HCT116 (cell line): ENCODE measurements at regions not wholly inside any gene's neighbourhood (a gene's known extent, or its start where the extent isn't known, plus 50 kb on each side); places are given as distances from the start of the nearest gene placed in this dataset.

Experiments used
- ATAC-seq: fragments of 200-7000 bp; cut with Tn5 transposase; 2 replicates; pipeline ENCODE4 v1.9.1; 2020; ENCODE audit warnings: mild to moderate bottlenecking, moderate library complexity
- BruUV-seq: library from RNA; stranded (reverse); fragments of 400-500 nt; replicated peaks from 2 replicates; lab custom pipeline; 2021; lab: Mats Ljungman, UMichigan
- CTCF ChIA-PET: fragments of 300-600 bp; sonication (Branson Sonifier 250); formaldehyde crosslinking; loops from one replicate; lab custom pipeline; 2021; ENCODE audit warnings: antibody characterized with exemption; lab: Charles Lee
- POLR2A ChIA-PET: fragments of 300-600, 350-600 bp; sonication (Branson Sonifier 250); formaldehyde crosslinking; loops from one replicate; lab custom pipeline; 2021; ENCODE audit warnings: antibody characterized with exemption; lab: Charles Lee
- RAD21 ChIA-PET, 2 experiments: fragments of 300-600 bp; sonication (Branson Sonifier 250); formaldehyde crosslinking; loops; one replicate each; lab custom pipeline; 2023; ENCODE audit warnings: low total read pairs in 2 of 2; ENCODE audit not compliant: uncharacterized antibody in 2 of 2, unreplicated experiment in 2 of 2, low non-redundant PET in 1 of 2; lab: Charles Lee
- DNase-seq: peaks from one replicate; pipeline ENCODE4 v3.0.0-alpha.2; 2010; ENCODE audit warnings: low read depth, low spot score
- H2AFZ ChIP-seq: fragments of 200-600 bp; shearing (Covaris generic), sonication (generic); 2 replicates; pipeline ENCODE4 v1.6.1; 2017; ENCODE audit warnings: low read depth, mixed run types, mixed read lengths, antibody characterized with exemption, low read length; ENCODE audit not compliant: poor library complexity, severe bottlenecking
- H3K27ac ChIP-seq: 2 replicates; pipeline ENCODE4 v1.5.1; 2012; ENCODE audit warnings: low read depth, low read length
- H3K27me3 ChIP-seq: fragments of 200-600 bp; sonication (generic); 2 replicates; pipeline ENCODE4 v1.6.1; 2016; ENCODE audit warnings: mixed run types, low read length, mixed read lengths; ENCODE audit not compliant: insufficient read depth
- H3K36me3 ChIP-seq, 2 experiments: fragments of 200-500 bp in 1 of 2; fragments of 200-600 bp in 1 of 2; sonication (Bioruptor generic) in 1 of 2; sonication (generic) in 1 of 2; 2 replicates each; pipeline versions ENCODE4 v1.5.1 to v1.6.1; 2014 to 2016; ENCODE audit warnings: low read length in 2 of 2, inconsistent platforms in 1 of 2, mixed read lengths in 1 of 2, mixed run types in 1 of 2; ENCODE audit not compliant: insufficient read depth in 2 of 2, control insufficient read depth in 1 of 2
- H3K4me1 ChIP-seq, 2 experiments: fragments of 200-600 bp in 1 of 2; sonication (generic) in 1 of 2; 2 replicates each; pipeline versions ENCODE4 v1.5.1 to v1.6.1; 2012 to 2017; ENCODE audit warnings: low read length in 2 of 2, inconsistent platforms in 1 of 2, mild to moderate bottlenecking in 1 of 2, mixed read lengths in 1 of 2, mixed run types in 1 of 2, moderate library complexity in 1 of 2; ENCODE audit not compliant: insufficient read depth in 2 of 2, control insufficient read depth in 1 of 2
- H3K4me2 ChIP-seq: fragments of 200-600 bp; sonication (generic); 2 replicates; pipeline ENCODE4 v1.6.1; 2017; ENCODE audit warnings: mixed run types, low read length, mixed read lengths
- H3K4me3 ChIP-seq, 2 experiments: fragments of 200-600 bp in 1 of 2; sonication (generic) in 1 of 2; replicated peaks in 1 of 2; 2 replicates each; pipeline ENCODE4 v1.5.1; 2011 to 2016; ENCODE audit warnings: low read length in 2 of 2, control low read depth in 1 of 2, low read depth in 1 of 2, mild to moderate bottlenecking in 1 of 2, mixed read lengths in 1 of 2, mixed run types in 1 of 2
- H3K79me2 ChIP-seq: fragments of 200-600 bp; sonication (generic); 2 replicates; pipeline ENCODE4 v1.6.1; 2017; ENCODE audit warnings: mild to moderate bottlenecking, mixed run types, low read length, moderate library complexity, mixed read lengths; ENCODE audit not compliant: insufficient read depth
- H3K9ac ChIP-seq: fragments of 200-600 bp; sonication (generic); 2 replicates; pipeline ENCODE4 v1.6.1; 2016; ENCODE audit warnings: low read length, mixed read lengths
- H3K9me2 ChIP-seq: fragments of 200-600 bp; sonication (generic), shearing (Covaris generic); 2 replicates; pipeline ENCODE4 v1.6.1; 2017; ENCODE audit warnings: mixed run types, mild to moderate bottlenecking, moderate library complexity; ENCODE audit not compliant: insufficient read depth
- H3K9me3 ChIP-seq, 2 experiments: fragments of 200-500 bp in 1 of 2; fragments of 200-600 bp in 1 of 2; sonication (Bioruptor generic) in 1 of 2; sonication (generic) in 1 of 2; 2 replicates each; pipeline ENCODE4 v1.6.1; 2014 to 2017; ENCODE audit warnings: low read length in 2 of 2, mixed read lengths in 2 of 2, inconsistent platforms in 1 of 2, low read depth in 1 of 2, mild to moderate bottlenecking in 1 of 2, mixed run types in 1 of 2, moderate library complexity in 1 of 2; ENCODE audit not compliant: control insufficient read depth in 1 of 2, insufficient read depth in 1 of 2
- H4K20me1 ChIP-seq: fragments of 200-600 bp; sonication (generic), shearing (Covaris generic); 2 replicates; pipeline ENCODE4 v1.6.1; 2017; ENCODE audit warnings: mixed run types, mild to moderate bottlenecking, moderate library complexity; ENCODE audit not compliant: insufficient read depth
- EZH2phosphoT487 ChIP-seq: fragments of 200-600 bp; IDR thresholded peaks from 2 replicates; pipeline ENCODE4 v1.6.1; 2018; ENCODE audit warnings: antibody characterized with exemption, borderline replicate concordance
- MAX ChIP-seq: IDR thresholded peaks from 2 replicates; pipeline ENCODE4 v1.6.1; 2012
- POLR2A ChIP-seq: IDR thresholded peaks from 2 replicates; pipeline ENCODE4 v1.7.0; 2011; ENCODE audit warnings: borderline replicate concordance; ENCODE audit not compliant: insufficient read depth, insufficient read length; ENCODE audit errors: extremely low read depth
- SP1 ChIP-seq: IDR thresholded peaks from 2 replicates; pipeline ENCODE4 v1.6.1; 2012; ENCODE audit warnings: low read depth
- ZNF274 ChIP-seq: fragments of 200-500 bp; sonication (Bioruptor generic); IDR thresholded peaks from 2 replicates; pipeline ENCODE4 v1.6.1; 2014; ENCODE audit warnings: mild to moderate bottlenecking, low read depth, low read length, inconsistent platforms
- intact Hi-C: fragments of 100-400 bp; cut with micrococcal nuclease; formaldehyde crosslinking; loops from 2 replicates; pipeline ENCODE4 v1.10.0; 2022
- TF ChIP-seq, protein P1 (sequence below): IDR thresholded peaks from 2 replicates; pipeline ENCODE4 v1.6.1; 2012
- TF ChIP-seq, protein P2 (sequence below): IDR thresholded peaks from 2 replicates; pipeline ENCODE4 v1.6.1; 2012; ENCODE audit warnings: low read depth

DNA sequence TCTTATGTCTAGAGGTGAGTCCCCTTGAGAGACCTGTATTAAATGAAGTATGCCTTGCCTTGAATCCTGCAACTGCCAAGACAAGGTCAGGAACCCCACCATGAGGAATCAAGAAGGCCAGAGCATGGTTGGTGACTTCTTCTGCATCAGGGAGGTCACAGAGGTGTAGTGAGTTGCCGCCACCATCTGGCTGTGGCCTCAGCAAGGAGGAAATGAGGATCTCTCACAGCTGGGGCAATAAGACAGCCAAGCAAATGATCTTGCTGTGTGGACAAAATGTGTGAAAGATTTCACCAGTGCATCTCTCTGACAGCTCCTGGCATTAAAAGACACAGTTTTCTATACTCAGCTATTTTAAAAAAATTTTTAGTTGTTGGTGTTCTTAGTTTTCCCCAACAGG, 611.0 kb downstream of the DOK5 start:
- Histone ChIP-seq H3K4me3 (no peak overlapping the region), H4K20me1 (no peaks in the 10 kb centered on the region), H3K79me2 (no peaks in the 10 kb centered on the region), H3K9ac (no peak overlapping the region), H2AFZ (no peak overlapping the region), H3K36me3 (no peaks in the 10 kb centered on the region), H3K27me3 (no peaks in the 10 kb centered on the region), H3K9me2 (no peaks in the 10 kb centered on the region), H3K4me2 (no peak overlapping the region), H3K9me3 (peaks cover 7 to 12% of the 10 kb centered on the region in 2 experiments; a peak in 2 of 4 replicates), H3K27ac (no peak overlapping the region), H3K4me1 (no peaks in the 10 kb centered on the region)
- RAD21 ChIA-PET, result no interaction called here
- ATAC-seq (no peak), DNase-seq (no peak)
- intact Hi-C loops, result no loop called here
- POLR2A ChIA-PET, result no interaction called here
- no TSS peak for BruUV-seq
- TF ChIP-seq, protein P1, sequence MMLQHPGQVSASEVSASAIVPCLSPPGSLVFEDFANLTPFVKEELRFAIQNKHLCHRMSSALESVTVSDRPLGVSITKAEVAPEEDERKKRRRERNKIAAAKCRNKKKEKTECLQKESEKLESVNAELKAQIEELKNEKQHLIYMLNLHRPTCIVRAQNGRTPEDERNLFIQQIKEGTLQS, result no peak
- TF ChIP-seq EZH2phosphoT487 (no peak), ZNF274 (no peak), POLR2A (no peak), MAX (no peak), SP1 (no peak)
- TF ChIP-seq, protein P2, sequence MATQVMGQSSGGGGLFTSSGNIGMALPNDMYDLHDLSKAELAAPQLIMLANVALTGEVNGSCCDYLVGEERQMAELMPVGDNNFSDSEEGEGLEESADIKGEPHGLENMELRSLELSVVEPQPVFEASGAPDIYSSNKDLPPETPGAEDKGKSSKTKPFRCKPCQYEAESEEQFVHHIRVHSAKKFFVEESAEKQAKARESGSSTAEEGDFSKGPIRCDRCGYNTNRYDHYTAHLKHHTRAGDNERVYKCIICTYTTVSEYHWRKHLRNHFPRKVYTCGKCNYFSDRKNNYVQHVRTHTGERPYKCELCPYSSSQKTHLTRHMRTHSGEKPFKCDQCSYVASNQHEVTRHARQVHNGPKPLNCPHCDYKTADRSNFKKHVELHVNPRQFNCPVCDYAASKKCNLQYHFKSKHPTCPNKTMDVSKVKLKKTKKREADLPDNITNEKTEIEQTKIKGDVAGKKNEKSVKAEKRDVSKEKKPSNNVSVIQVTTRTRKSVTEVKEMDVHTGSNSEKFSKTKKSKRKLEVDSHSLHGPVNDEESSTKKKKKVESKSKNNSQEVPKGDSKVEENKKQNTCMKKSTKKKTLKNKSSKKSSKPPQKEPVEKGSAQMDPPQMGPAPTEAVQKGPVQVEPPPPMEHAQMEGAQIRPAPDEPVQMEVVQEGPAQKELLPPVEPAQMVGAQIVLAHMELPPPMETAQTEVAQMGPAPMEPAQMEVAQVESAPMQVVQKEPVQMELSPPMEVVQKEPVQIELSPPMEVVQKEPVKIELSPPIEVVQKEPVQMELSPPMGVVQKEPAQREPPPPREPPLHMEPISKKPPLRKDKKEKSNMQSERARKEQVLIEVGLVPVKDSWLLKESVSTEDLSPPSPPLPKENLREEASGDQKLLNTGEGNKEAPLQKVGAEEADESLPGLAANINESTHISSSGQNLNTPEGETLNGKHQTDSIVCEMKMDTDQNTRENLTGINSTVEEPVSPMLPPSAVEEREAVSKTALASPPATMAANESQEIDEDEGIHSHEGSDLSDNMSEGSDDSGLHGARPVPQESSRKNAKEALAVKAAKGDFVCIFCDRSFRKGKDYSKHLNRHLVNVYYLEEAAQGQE, result no peak
- CTCF ChIA-PET, result no interaction called here
